ENCODE measurements at regions not wholly inside any gene's neighbourhood (a gene's known extent, or its start where the extent isn't known, plus 50 kb on each side); places are given as distances from the start of the nearest gene placed in this dataset.
"Not testable (repeated sequence)": the region's sequence is repeated elsewhere in the genome, so short reads cannot be mapped to it uniquely, and the experiment has no call there.

DNA sequence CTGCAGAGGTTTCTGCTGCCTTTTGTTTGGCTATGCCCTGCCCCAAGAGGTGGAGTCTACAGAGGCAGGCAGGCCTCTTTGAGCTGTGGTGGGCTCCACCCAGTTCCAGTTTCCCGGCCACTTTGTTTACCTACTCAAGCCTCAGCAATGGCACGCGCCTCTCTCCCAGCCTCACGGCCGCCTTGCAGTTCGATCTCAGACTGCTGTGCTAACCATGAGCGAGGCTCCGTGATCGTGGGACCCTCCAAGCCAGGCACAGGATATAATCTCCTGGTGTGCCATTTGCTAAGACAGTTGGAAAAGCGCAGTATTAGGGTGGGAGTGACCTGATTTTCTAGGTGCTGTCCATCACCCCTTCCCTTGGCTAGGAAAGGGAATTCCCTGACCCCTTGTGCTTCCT is 566.6 kb downstream of the TMEM38B start:
- TF ChIP-seq OSR1 (CRISPR knock-in tag; IDR thresholded peaks at IDR 0.05); ARNTL (CRISPR knock-in tag; IDR thresholded peaks at IDR 0.05; ENCODE audit: borderline replicate concordance, low read depth); ZFP3 (CRISPR knock-in tag; IDR thresholded peaks at IDR 0.05); ZNF565 (CRISPR knock-in tag; conservative IDR thresholded peaks at IDR 0.05; ENCODE audit: low read depth); TOX (CRISPR knock-in tag; IDR thresholded peaks at IDR 0.05; ENCODE audit: borderline replicate concordance); ISL1 (CRISPR knock-in tag; IDR thresholded peaks at IDR 0.05); ZFP30 (CRISPR knock-in tag; IDR thresholded peaks at IDR 0.05); SNAI2 (CRISPR knock-in tag; IDR thresholded peaks at IDR 0.05); ZNF8 (CRISPR knock-in tag; IDR thresholded peaks at IDR 0.05): not testable (repeated sequence)
- TF ChIP-seq, protein P1, sequence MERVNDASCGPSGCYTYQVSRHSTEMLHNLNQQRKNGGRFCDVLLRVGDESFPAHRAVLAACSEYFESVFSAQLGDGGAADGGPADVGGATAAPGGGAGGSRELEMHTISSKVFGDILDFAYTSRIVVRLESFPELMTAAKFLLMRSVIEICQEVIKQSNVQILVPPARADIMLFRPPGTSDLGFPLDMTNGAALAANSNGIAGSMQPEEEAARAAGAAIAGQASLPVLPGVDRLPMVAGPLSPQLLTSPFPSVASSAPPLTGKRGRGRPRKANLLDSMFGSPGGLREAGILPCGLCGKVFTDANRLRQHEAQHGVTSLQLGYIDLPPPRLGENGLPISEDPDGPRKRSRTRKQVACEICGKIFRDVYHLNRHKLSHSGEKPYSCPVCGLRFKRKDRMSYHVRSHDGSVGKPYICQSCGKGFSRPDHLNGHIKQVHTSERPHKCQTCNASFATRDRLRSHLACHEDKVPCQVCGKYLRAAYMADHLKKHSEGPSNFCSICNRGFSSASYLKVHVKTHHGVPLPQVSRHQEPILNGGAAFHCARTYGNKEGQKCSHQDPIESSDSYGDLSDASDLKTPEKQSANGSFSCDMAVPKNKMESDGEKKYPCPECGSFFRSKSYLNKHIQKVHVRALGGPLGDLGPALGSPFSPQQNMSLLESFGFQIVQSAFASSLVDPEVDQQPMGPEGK (CRISPR knock-in tag; IDR thresholded peaks at IDR 0.05; ENCODE audit: borderline replicate concordance) = not testable (repeated sequence)
- TF ChIP-seq, protein P2, sequence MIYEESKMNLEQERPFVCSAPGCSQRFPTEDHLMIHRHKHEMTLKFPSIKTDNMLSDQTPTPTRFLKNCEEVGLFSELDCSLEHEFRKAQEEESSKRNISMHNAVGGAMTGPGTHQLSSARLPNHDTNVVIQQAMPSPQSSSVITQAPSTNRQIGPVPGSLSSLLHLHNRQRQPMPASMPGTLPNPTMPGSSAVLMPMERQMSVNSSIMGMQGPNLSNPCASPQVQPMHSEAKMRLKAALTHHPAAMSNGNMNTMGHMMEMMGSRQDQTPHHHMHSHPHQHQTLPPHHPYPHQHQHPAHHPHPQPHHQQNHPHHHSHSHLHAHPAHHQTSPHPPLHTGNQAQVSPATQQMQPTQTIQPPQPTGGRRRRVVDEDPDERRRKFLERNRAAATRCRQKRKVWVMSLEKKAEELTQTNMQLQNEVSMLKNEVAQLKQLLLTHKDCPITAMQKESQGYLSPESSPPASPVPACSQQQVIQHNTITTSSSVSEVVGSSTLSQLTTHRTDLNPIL (CRISPR knock-in tag; IDR thresholded peaks at IDR 0.05; ENCODE audit: low read depth) = not testable (repeated sequence)
- TF ChIP-seq, protein P3, sequence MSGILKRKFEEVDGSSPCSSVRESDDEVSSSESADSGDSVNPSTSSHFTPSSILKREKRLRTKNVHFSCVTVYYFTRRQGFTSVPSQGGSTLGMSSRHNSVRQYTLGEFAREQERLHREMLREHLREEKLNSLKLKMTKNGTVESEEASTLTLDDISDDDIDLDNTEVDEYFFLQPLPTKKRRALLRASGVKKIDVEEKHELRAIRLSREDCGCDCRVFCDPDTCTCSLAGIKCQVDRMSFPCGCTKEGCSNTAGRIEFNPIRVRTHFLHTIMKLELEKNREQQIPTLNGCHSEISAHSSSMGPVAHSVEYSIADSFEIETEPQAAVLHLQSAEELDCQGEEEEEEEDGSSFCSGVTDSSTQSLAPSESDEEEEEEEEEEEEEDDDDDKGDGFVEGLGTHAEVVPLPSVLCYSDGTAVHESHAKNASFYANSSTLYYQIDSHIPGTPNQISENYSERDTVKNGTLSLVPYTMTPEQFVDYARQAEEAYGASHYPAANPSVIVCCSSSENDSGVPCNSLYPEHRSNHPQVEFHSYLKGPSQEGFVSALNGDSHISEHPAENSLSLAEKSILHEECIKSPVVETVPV (CRISPR knock-in tag; IDR thresholded peaks at IDR 0.05) = not testable (repeated sequence)
- TF ChIP-seq, protein P4, sequence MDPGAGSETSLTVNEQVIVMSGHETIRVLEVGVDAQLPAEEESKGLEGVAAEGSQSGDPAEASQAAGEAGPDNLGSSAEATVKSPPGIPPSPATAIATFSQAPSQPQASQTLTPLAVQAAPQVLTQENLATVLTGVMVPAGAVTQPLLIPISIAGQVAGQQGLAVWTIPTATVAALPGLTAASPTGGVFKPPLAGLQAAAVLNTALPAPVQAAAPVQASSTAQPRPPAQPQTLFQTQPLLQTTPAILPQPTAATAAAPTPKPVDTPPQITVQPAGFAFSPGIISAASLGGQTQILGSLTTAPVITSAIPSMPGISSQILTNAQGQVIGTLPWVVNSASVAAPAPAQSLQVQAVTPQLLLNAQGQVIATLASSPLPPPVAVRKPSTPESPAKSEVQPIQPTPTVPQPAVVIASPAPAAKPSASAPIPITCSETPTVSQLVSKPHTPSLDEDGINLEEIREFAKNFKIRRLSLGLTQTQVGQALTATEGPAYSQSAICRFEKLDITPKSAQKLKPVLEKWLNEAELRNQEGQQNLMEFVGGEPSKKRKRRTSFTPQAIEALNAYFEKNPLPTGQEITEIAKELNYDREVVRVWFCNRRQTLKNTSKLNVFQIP (CRISPR knock-in tag; IDR thresholded peaks at IDR 0.05; ENCODE audit: borderline replicate concordance, low read depth) = not testable (repeated sequence)
